Sigmoid colon (tissue), 6 donors: ENCODE measurements at regions not wholly inside any gene's neighbourhood (a gene's known extent, or its start where the extent isn't known, plus 50 kb on each side); places are given as distances from the start of the nearest gene placed in this dataset.

Experiments
- DNase-seq: peaks from one replicate; pipeline ENCODE4 v3.0.0-alpha.2; 2019
- H3K27ac ChIP-seq, 4 donors: fragments of 200-600 bp; sonication (generic); one replicate each; pipeline ENCODE4 v1.5.1; 2016 to 2019; ENCODE audit warnings: mild to moderate bottlenecking in 1 of 4
- H3K27me3 ChIP-seq, 3 donors: fragments of 200-600 bp; sonication (generic); one replicate each; pipeline ENCODE4 v1.5.1; 2019; ENCODE audit warnings: mild to moderate bottlenecking in 1 of 3
- H3K36me3 ChIP-seq, 4 donors: fragments of 200-600 bp; sonication (generic); one replicate each; pipeline ENCODE4 v1.5.1; 2016 to 2019
- H3K4me1 ChIP-seq, 4 donors: fragments of 200-600 bp; sonication (generic); one replicate each; pipeline ENCODE4 v1.5.1; 2017 to 2019
- H3K4me3 ChIP-seq, 4 donors: fragments of 200-600 bp; sonication (generic); one replicate each; pipeline ENCODE4 v1.5.1; 2017 to 2019; ENCODE audit warnings: mild to moderate bottlenecking in 2 of 4, moderate library complexity in 1 of 4
- H3K9me3 ChIP-seq, 4 donors: fragments of 200-600 bp in 3 of 4; sonication (generic) in 3 of 4; one replicate each; pipeline versions ENCODE4 v1.5.1 to v1.6.1; 2013 to 2019
- CTCF ChIP-seq, 4 experiments: fragments of 450-650 bp in 3 of 4; fragments of 200-600 bp in 1 of 4; IDR thresholded peaks; one replicate each; pipeline ENCODE4 v1.5.1; 2016 to 2019; ENCODE audit warnings: antibody characterized with exemption in 4 of 4, mild to moderate bottlenecking in 3 of 4, moderate library complexity in 2 of 4
- EP300 ChIP-seq, 4 donors: sonication (generic); formaldehyde crosslinking; IDR thresholded peaks; one replicate each; pipeline ENCODE4 v1.6.1; 2017; ENCODE audit warnings: antibody characterized with exemption in 4 of 4
- POLR2A ChIP-seq, 2 donors: fragments of 450-650 bp; IDR thresholded peaks; one replicate each; pipeline ENCODE4 v1.6.1; 2016; ENCODE audit warnings: antibody characterized with exemption in 2 of 2, mild to moderate bottlenecking in 2 of 2, moderate library complexity in 2 of 2
- POLR2AphosphoS5 ChIP-seq, 4 donors: sonication (generic); formaldehyde crosslinking; IDR thresholded peaks; one replicate each; pipeline ENCODE4 v1.6.1; 2017; ENCODE audit warnings: antibody characterized with exemption in 4 of 4
- WGBS, 2 donors: extraction: QIAGEN DNeasy Blood & Tissue Kit; methylation state at CpG; one replicate each; pipeline ENCODE4 v1.1.7; 2013; 5-methylcytosine and 5-hydroxymethylcytosine counted together
- intact Hi-C: fragments of 100-400 bp; cut with DNase I; formaldehyde crosslinking; loops from one replicate; pipeline ENCODE4 v1.15.1; 2023
- donor health status: healthy with polysubstance abuse.
- donor health status: healthy.

GRCh38 chr20:24805456-24806238 is 143.4 kb upstream of the CST7 start:
- 72 to 79% methylated on average over 11 of the region's 11 CpGs for WGBS, 2 donors
- no peak for TF ChIP-seq CTCF (IDR thresholded peaks at IDR 0.05)
- TF ChIP-seq POLR2A (IDR thresholded peaks at IDR 0.05), result no peak
- no peak for TF ChIP-seq POLR2AphosphoS5 (IDR thresholded peaks at IDR 0.05)
- TF ChIP-seq EP300 (IDR thresholded peaks at IDR 0.05), result no peak
- intact Hi-C loops, result no loop called here
- no peaks in the 10 kb centered on the region for H3K9me3 ChIP-seq
- DNase-seq, result no peak
- no peaks in the 10 kb centered on the region for H3K36me3 ChIP-seq
- H3K4me1 ChIP-seq, result no peaks in the 10 kb centered on the region
- H3K27me3 ChIP-seq, result peaks cover 0 to 6% (median 0%) of the 10 kb centered on the region in 3 donors
- no peak overlapping the region for H3K27ac ChIP-seq
- H3K4me3 ChIP-seq, result no peak overlapping the region

- no peak overlapping the region for H3K27ac ChIP-seq
- H3K4me1 ChIP-seq, result no peaks in the 10 kb centered on the region
- no peaks in the 10 kb centered on the region for H3K36me3 ChIP-seq
- H3K27me3 ChIP-seq, result peaks cover 0 to 6% (median 0%) of the 10 kb centered on the region in 3 donors
- WGBS, 2 donors, result 76 to 87% methylated on average over 16 of the region's 16 CpGs
- no peak for DNase-seq
- TF ChIP-seq POLR2A (IDR thresholded peaks at IDR 0.05), result no peak
- no peak for TF ChIP-seq POLR2AphosphoS5 (IDR thresholded peaks at IDR 0.05)
- TF ChIP-seq CTCF (IDR thresholded peaks at IDR 0.05), result no peak
- no peak overlapping the region for H3K4me3 ChIP-seq
- intact Hi-C loops, result no loop called here
- no peaks in the 10 kb centered on the region for H3K9me3 ChIP-seq
These were observed 142.1 kb upstream of the CST7 start for GRCh38 chr20:24806705-24807676.

GRCh38 chr20:24808616-24809015 is 140.5 kb upstream of the CST7 start:
- Histone ChIP-seq H3K27ac (no peak overlapping the region), H3K9me3 (no peaks in the 10 kb centered on the region), H3K4me3 (no peak overlapping the region), H3K36me3 (no peaks in the 10 kb centered on the region), H3K4me1 (no peaks in the 10 kb centered on the region), H3K27me3 (peaks cover 0 to 6% (median 0%) of the 10 kb centered on the region in 3 donors)
- intact Hi-C loops, result no loop called here
- TF ChIP-seq EP300 (IDR thresholded peaks at IDR 0.05), result no peak
- 81 to 84% methylated on average over 10 of the region's 10 CpGs for WGBS, 2 donors
- DNase-seq, result no peak

- no peak for TF ChIP-seq CTCF (IDR thresholded peaks at IDR 0.05)
- TF ChIP-seq POLR2A (IDR thresholded peaks at IDR 0.05), result no peak
- no peak for TF ChIP-seq POLR2AphosphoS5 (IDR thresholded peaks at IDR 0.05)
- no peak for TF ChIP-seq EP300 (IDR thresholded peaks at IDR 0.05)
- Histone ChIP-seq H3K27ac (no peak overlapping the region), H3K27me3 (peaks cover 0 to 6% (median 0%) of the 10 kb centered on the region in 3 donors), H3K4me3 (no peak overlapping the region), H3K36me3 (no peaks in the 10 kb centered on the region), H3K9me3 (no peaks in the 10 kb centered on the region), H3K4me1 (no peaks in the 10 kb centered on the region)
- intact Hi-C loops, result no loop called here
- DNase-seq, result no peak
- 84% methylated on average over 12 of the region's 12 CpGs for WGBS, 2 donors
These were observed 139.5 kb upstream of the CST7 start for GRCh38 chr20:24809606-24810005.
